ENCODE measurements at regions not wholly inside any gene's neighbourhood (a gene's known extent, or its start where the extent isn't known, plus 50 kb on each side); places are given as distances from the start of the nearest gene placed in this dataset.
"Not testable (repeated sequence)": the region's sequence is repeated elsewhere in the genome, so short reads cannot be mapped to it uniquely, and the experiment has no call there.

DNA sequence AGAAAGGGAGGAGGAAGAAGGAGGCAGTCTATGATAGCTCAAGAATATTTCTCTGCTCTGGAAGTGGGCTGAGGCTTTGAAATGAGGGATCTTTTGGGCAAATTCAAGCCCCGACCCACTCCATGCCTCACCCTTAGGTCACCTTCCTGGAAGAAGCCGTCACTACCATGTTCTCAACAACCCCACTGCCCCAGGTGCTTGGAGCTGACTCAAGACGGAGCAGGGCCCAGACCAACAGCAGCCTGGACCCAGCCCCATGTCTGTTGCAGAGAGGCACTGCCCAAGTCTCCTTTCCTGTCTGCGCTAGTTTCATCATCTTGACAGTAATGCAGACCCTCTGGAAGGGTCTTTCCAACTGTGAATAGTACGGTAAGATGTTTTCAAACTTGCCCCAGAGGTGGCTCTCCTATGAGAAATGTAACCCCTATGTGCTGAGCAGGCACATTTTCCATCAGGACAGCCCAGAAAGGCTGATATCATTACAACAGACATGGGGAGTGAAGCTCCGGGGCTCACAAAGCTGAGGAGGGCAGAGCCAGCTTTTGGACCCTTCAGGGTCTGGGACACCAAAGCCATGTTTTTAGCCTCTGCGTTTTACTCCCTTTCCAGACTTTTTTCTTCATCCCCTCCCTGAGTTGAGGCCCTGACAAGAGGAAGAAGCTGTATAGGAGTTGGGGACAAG is 128.2 kb upstream of the LARP1 start:
- no peak for DNase-seq (ENCODE audit: low read depth in 3 of 3, low spot score in 2 of 3)

DNA sequence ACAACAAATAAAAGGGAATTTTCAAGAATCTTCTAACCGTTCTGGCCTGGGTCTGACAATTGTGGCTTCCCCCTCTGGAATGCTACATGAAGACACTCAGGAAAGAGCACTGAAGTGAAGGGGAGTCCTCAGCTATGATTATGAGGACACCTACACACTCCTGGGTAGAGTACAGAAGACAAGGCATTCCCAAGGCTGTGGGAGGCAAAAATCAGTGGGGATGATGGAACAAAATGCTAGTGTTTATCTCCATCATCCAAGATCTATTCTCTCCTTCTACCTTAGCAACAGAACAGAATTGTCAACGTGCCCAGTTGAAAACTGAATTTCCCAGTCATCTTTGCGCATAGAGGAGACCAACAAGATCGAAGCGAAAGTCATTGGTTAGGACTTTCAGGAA is 130.1 kb upstream of the LARP1 start:
- DNase-seq (ENCODE audit: low read depth in 3 of 3, low spot score in 2 of 3): no peak

DNA sequence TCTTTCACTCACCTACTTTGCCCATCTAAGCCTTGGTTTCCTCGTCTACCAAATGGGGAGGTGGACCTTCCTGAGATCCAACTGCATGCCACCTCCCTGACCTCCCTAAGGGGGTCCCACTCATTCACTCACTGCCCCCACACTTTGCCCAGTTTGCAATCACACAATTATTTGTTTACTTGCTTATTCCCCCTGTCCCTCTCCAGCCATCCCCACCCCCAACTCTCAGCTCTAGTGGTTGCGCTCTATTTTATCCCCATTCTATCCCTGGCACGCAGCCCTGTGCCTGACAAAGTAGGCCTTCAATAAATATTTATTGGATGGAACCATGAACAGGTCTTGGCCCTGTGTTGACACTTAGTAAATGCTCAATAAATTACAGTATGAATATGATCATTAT is 130.8 kb upstream of the LARP1 start:
- no peak for DNase-seq (ENCODE audit: low read depth in 3 of 3, low spot score in 2 of 3)

DNA sequence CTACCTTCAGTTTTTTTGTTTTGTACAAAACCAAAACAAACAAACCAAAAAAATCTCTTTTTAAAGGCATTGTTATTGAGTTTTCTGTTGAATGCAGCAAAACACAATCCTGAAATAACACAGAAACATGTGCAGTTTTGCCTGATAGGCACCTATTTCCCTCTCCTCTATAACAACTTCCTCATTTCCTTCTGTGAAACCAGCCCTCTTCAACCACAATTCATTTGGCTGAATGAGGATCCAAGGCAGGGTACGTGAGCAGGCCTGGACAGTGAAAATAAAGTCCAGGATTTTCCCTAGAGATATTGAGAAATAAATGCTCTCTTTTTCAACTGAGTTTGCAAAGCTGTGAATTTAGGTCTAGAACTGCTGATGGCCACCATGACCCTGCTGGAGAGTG is 134.8 kb upstream of the LARP1 start:
- no peak for DNase-seq (ENCODE audit: low read depth in 3 of 3, low spot score in 2 of 3)

DNA sequence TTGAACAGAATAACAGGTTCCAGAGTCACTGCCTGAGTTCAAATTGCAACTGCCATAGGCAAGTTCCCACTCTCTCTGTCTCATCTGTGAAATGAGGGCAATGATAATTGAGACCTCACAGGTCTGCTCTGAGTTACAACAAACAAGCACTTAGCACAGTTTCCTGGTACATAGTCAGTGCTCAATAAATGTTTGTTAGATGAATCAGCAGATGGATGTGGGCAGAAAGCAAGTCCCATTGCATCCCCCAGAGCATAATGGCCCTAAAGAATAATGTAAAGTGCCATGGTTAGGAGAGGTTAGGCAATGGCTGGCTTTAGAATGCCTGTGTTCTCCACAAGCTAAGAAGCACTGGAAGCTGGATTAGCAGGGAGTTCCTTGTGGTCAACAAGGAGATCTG is 136.5 kb upstream of the LARP1 start:
- DNase-seq (ENCODE audit: low read depth in 3 of 3, low spot score in 2 of 3): no peak

DNA sequence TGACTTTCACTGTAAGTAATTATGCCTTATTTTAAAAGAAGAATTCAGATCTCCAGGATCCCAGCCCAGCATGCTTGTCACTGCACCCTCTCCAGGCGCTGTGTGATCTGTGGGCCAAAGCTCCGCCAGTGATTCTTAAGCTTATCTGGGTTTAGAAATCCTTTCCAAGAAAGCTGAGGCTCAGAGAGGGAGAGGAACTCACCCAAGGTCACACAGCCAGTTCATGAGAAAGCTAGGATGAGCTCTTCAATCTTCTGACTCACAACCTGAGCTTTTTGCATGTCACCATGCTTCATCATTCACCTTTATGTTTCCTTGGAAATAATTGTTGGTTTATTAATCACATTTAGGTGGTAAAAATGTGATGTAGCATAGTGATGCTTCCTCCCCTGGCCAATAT is 136.6 kb upstream of the HAND1 start:
- no peak for DNase-seq (ENCODE audit: low read depth in 3 of 3, low spot score in 2 of 3)

DNA sequence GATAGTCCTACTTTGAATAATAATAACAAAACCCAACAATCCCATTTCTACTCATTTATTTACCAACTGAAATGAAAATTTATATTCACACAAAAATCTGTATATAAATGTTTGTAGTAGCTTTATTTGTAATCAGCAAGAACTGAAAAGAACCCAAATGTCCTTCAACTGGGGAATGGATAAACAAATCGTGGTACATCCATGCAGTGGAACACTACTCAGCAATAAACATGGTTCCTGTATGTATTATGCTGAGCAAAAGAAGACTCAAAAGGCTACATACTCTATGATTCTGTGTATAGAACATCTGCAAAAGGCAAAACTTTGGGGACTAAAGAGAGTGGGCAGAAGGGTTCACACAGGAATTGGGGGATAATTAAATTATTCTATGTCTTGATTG is 136.1 kb upstream of the HAND1 start:
- no peak for DNase-seq (ENCODE audit: low read depth in 3 of 3, low spot score in 2 of 3)

DNA sequence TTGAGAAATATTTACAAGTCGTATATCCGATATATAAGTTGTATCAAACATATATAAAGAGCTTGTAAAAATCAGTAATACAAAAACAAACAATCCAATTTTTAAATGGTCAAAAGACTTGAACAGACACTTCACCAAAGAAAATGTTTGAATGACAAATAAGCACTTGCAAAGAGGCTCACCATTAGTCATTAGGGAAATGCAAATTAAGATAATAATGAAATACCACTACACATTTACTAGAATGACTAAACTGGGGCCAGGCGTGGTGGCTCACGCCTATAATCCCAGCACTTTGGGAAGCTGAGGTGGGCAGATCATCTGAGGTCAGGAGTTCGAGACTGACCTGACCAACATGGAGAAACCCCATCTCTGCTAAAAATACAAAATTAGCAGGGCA is 134.6 kb upstream of the HAND1 start:
- no peak for DNase-seq (ENCODE audit: low read depth in 3 of 3, low spot score in 2 of 3)

DNA sequence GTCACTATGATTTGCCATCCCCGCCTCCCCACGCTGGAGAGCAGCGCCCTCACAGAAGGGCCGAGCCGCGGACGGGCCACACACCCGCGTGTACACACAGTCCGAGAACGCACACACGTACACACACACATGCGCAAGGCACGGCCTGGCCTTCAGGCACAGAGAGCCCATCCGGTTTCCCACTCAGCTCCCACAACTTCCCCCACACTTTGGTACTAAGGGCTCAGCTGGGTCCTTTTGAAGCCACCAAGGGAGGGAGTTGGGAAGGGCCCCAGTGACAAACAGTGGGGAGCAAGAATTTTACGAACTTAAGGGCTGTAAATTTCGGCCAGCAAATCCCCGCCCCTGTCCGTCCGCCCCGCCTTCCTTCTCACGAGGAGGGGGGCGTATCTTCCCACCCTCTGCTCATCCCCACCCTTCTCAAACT is 133.3 kb upstream of the HAND1 start:
- DNase-seq (ENCODE audit: low read depth in 3 of 3, low spot score in 2 of 3): no peak

DNA sequence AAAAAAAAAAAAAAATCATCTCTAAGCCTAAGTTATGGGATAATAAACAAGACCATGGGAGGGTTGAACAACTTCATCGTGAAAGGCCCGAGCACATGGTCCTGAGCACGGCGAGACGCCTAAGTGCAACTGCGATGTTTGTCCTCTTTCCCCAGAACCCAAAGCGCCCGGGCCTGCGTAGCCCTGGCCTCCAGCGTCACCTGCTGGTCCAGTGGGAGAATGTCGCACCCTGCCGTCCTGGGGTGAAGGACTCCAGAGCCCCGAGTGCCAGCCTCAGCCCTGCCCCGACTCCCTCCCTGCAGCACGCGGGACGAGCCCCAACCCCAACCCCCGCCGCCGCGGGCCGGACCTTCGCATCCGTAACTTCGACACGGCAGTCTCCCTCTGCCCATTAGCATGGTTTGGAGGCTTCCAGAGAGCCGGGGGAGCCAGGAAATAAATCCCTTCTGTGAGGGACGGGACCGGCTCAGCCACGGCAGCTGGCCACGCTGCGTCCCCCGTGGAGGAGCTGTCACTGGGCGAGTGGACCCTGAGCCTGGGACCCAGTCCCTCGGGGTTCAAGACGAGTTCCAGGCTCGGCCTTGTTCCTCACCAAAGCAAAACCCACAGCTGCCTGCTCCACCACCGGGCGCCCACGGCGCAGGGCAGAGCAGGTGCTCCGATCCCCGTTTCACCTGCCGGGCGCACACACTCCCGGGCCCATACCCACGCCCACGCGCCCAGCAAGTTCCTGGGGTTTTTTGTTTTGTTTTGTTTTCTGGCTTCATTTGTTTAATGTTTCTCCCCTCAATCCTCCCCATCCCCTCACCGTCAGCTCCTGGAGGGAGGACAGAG is 132.5 kb upstream of the HAND1 start:
- peak in 2 of 3 donors; percentile 29 to 56 for DNase-seq (ENCODE audit: low read depth in 3 of 3, low spot score in 2 of 3)

DNA sequence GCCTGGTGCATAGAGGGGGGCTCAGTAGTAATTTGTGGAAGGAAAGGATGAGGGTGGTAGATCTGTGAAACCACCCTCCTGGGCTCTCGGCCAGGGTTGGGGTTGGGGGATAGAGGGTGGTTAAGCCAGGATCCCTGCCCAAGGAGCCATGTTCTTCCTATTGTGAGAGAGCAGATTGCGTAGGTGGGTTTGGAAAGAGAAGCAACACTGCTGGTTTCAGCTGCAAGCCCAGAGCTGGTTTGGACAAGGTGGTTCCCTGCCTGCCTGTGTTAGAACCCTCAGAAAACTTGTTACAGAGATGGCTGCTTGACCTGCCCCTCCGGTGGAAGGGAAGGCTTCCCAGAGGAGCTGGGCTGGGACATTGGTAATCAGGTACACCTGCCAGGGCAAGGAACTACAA is 131.2 kb upstream of the HAND1 start:
- DNase-seq (ENCODE audit: low read depth in 3 of 3, low spot score in 2 of 3): no peak

DNA sequence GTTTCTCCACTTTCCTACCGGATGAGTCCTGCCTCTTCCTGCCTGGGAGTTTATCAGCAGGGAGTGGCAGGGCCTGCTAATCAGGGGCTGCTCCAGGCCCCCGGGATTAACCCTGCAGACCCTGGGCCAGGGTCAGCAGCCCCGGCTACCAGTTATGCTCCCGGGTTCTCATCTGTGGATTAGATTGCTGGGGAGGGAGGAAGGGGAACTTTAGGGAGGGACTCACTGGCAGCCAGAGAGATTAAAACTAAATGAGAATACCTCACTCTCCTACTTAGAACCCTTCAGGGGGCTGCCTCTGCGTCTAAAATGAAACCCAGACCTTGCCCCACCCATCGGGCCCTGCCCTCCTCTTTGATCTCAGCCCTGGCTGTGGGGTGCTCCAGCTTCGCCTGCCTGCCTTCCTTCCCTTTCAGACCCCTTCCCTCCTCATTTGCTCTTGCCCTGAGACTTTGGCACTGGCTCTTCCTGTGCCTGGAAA is 130.5 kb upstream of the HAND1 start:
- no peak for DNase-seq (ENCODE audit: low read depth in 3 of 3, low spot score in 2 of 3)

DNA sequence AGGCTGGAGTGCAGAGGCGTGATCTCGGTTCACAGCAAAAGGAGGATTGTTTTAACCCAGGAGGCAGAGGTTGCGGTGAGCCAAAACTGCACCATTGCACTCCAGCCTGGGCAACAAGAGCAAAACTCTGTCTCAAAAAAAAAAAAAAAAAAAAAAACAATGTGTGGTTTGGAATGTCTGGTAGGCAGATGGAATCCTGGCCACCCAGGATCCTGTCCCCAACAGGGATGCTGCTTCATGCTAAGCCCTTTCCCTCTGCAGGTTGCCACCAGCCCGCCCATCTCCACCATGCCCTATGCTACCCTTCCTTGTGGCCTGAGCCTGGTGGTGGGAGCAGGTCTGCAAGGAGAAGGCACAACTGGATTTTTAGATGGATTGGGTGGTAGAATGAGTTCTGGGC is 129.7 kb upstream of the HAND1 start:
- DNase-seq (ENCODE audit: low read depth in 3 of 3, low spot score in 2 of 3): no peak

DNA sequence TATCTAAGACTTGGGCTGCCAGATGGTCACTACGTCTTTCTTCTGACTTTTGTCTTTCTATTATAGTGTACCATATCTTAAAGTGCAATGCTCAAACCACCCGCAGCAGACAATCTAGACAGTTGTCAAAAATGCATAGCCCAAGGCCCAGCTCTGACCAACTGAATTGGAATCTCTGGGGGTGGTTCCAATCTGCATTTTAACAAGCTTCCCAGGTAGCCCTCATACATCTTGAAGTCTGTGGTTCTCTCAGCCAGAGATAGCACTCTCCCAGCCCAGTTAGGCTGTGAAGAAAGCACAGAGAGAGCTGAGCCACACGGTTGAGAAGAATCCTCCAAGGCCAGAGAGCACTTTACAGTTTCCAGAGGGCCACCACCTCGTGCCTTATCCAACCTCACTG is 128.2 kb upstream of the HAND1 start:
- DNase-seq (ENCODE audit: low read depth in 3 of 3, low spot score in 2 of 3): no peak

DNA sequence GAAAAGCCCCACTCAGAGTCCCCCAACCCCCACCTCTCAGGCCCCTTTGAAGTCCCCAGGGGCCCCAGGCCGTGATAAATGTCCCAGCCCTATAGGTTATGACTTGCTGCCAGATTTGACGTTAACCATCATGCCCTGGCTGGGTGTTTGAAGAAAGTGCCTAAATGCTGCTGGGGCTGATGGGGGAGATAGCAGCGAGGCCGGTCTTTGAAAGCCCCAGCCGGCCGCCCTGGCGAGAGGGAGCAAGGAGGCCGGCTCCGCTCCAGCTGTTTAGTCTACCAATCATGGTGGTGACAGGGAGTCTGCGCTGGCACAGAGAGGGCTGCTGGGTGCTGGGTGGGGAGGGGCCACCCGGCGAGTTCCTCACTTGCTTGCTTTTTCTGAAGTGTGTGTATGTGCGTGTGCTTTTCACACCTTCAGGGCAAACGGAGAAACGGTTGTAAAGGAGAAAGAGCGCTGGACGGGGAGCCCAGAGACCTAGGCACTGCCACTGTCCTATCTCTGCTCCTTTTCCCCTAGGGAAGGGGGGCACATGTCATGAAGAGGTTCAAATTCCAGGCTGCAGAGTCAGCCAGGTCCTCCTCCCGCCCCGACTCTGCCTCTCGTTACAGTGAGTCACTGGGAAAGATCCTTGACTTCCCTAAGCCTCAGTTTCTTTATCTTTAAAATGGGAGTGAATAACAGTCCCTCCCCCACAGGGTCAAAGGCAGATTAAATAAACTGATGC is 126.1 kb upstream of the HAND1 start:
- no peak for DNase-seq (ENCODE audit: low read depth in 3 of 3, low spot score in 2 of 3)

DNA sequence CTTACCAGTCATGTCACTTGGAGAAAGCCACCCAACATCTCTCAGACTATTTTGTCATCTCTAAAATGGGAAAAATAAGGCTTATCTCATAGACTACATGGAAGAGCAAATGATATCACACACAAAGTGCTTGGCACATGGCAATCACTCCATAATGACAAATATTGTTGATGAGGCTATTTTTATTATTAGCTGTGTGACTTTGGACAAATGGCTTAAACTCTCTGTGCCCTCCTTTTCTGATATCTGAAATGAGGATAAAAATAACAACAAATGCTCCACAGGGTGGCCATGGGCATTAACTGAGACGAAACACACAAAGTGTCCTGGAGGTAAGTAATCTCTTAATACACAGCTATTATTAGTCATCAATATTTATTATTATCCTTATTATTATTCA is 125.5 kb upstream of the HAND1 start:
- DNase-seq (ENCODE audit: low read depth in 3 of 3, low spot score in 2 of 3): no peak

DNA sequence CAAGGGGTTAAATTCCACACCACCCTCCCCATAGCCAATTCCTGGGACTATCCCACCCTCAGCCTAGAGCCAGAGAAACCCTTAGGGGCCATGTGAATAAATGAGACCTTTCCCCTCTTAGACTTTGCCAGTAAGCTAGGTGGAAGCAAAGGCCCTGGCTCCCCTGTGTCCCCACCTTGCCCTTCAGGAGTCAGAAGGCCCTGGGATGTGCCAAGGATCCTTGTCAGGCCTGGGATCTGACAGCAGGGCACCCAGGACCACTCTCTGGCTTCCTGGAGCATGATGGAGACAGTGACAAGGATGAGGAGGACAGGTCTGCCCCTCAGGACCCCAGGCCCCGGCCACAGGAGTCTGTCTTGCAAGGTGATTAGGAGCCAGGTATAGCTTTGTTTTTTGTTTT is 125.0 kb upstream of the HAND1 start:
- DNase-seq (ENCODE audit: low read depth in 3 of 3, low spot score in 2 of 3): no peak

DNA sequence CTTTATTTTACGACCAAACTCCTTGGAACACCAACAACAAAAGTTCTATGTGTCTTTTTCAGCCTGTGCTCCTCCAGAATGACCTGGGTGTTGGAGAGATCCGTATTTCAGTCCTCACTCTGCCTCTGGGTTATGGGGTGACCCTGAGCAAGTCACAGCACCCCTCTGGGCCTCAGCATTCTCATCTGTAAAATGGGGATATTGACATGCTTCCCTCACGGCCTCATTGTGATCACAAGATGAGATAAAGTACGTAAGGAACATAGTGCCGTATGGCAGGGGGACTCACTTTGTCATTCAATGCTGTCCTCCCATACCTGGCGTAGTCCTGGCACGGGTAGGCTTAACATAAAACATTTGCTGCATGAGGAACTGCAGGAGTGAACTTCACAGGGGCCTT is 123.0 kb upstream of the HAND1 start:
- DNase-seq (ENCODE audit: low read depth in 3 of 3, low spot score in 2 of 3): no peak

DNA sequence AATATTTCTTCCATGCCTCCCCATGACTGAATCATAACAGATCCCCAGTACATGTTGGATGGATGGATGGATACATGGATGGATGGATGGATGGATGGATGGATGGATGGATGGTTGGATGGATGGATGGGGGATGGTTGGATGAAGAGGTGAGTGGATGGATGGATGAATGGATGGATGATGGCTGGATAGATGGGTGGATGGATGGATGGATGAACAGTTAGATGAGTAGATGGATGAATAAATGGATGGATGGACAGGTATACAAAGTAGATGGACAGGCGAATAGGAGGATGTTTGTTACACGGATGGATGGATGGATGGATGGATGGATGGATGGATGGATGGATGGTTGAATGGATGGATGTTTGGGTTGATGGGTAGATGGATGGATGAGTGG is 120.0 kb upstream of the HAND1 start:
- DNase-seq (ENCODE audit: low read depth in 3 of 3, low spot score in 2 of 3): no peak

DNA sequence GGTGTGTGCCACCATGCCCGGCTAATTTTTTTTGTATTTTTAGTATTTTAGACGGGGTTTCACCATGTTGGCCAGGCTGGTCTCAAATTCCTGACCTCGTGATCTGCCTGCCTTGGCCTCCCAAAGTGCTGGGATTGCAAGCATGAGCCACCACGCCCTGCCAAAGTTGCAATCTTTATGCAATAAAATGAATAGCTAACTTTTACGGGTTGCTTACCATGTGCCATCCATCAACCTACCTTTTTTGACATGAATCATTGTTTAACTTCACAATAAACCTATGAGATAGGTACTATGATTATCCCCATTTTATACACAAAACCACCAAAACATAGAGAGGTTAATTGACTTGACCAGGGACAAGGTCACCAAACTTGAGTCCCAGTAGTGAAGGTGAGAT is 118.8 kb upstream of the HAND1 start:
- DNase-seq (ENCODE audit: low read depth in 3 of 3, low spot score in 2 of 3): not testable (repeated sequence)

DNA sequence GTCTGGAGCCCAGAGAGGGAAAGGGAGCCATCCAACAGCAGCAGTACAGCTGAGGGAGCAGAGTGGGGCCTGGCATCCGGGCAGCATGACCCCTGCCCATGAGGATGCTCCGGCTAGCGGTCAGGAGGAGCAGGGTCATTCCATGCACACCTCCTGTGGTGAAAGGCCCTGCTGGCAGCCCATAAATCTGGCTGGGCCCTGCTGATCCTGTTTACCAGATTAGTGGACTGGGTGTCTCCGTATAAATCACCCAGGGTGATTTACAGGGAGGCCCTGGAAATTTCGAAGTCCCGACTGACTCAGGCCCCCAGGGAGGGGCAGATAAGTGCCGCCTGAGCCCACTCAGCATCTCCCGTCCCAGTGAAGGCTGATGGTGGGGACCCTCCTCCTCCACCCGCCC is 117.6 kb upstream of the HAND1 start:
- DNase-seq (ENCODE audit: low read depth in 3 of 3, low spot score in 2 of 3): no peak

DNA sequence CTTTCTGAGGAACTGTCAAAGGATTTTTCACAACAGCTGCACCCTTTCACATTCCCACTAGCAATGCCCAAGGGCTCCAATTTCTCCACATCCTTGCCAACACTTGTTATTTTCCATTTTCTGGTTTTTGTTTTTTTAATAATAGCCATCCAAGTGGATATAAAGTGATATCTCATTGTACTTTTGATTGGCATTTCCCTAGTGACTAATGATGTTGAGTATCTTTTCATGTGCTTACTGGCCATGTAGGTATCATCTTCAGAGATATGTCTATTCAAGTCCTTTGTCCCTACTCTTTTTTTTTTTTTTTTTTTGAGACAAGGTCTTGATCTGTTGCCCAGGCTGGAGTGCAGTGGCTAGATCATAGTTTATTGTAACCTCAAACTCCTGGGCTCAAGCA is 115.8 kb upstream of the HAND1 start:
- DNase-seq (ENCODE audit: low read depth in 3 of 3, low spot score in 2 of 3): no peak
